ENCODE measurements at regions not wholly inside any gene's neighbourhood (a gene's known extent, or its start where the extent isn't known, plus 50 kb on each side); places are given as distances from the start of the nearest gene placed in this dataset.

GRCh38 chr5:7185742-7186141, 210.2 kb upstream of the ADCY2 start:
- TF ChIP-seq CTCF (conservative IDR thresholded peaks at IDR 0.05; ENCODE audit: low read depth, low read length) (no peak), MAZ (IDR thresholded peaks at IDR 0.05; ENCODE audit: borderline replicate concordance, low read depth, low read length) (no peak), FOS (IDR thresholded peaks at IDR 0.05; ENCODE audit: low read depth, low read length) (no peak), RFX5 (IDR thresholded peaks at IDR 0.05; ENCODE audit: low read depth, low read length) (no peak), BHLHE40 (IDR thresholded peaks at IDR 0.05; ENCODE audit: low read depth, low read length) (no peak), CEBPB (IDR thresholded peaks at IDR 0.05; ENCODE audit: low read depth, low read length) (no peak), USF2 (IDR thresholded peaks at IDR 0.05; ENCODE audit: low read depth, low read length) (no peak), MAFK (IDR thresholded peaks at IDR 0.05; ENCODE audit: low read depth, low read length) (no peak), POLR2A (IDR thresholded peaks at IDR 0.05; ENCODE audit: low read depth, low read length) (no peak), RAD21 (IDR thresholded peaks at IDR 0.05; ENCODE audit: low read length) (no peak), ELK1 (IDR thresholded peaks at IDR 0.05; ENCODE audit: borderline replicate concordance, low read depth, low read length) (no peak), SMC3 (IDR thresholded peaks at IDR 0.05; ENCODE audit: low read depth, low read length) (no peak), NFE2L2 (IDR thresholded peaks at IDR 0.05; ENCODE audit: low read depth, low read length) (no peak), RCOR1 (IDR thresholded peaks at IDR 0.05; ENCODE audit: insufficient replicate concordance, low read length) (no peak)

Measured in IMR-90 (cell line).